ENCODE measurements at regions not wholly inside any gene's neighbourhood (a gene's known extent, or its start where the extent isn't known, plus 50 kb on each side); places are given as distances from the start of the nearest gene placed in this dataset.

DNA sequence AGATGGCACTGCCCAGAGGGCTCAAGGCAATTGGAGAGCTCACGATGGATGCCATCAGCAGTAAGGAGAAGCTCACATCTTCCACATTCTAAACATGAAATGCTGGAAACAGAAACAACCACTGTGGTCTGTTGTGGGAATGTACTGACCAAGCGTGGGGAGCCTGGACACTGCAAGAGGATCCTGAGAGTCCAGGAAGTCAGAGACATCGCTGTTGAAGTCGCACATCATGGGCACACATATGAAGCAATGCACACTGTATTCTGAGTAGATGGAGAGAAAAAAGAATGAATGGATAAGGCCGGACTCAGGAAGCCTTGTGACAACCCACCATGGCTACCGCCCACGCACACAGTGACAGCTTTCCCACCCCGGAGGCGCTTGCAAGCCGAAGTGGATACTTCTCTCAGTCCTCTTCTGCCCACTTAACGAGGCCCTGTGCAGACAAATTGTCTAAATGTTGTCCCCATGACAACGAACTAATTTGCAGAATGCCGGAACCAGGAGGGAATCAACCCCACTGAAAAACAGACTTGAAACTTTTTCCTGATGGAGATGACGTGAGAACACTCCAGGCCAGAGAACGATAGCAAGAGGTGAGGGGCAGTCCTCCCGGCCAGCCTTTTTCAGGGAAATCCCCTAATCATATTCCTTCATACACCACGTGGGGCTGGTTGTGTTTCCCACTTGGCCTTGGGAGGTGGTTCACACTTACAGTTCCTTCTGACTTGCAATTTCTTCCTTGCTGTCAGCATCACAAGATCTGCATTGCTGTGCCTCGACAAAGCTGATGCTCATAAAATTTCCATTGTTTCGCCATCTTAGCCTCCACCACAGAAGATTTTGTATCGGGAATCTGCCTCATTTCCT, 109.6 kb upstream of the SERP2 start:
- DNase-seq, result no peak

DNA sequence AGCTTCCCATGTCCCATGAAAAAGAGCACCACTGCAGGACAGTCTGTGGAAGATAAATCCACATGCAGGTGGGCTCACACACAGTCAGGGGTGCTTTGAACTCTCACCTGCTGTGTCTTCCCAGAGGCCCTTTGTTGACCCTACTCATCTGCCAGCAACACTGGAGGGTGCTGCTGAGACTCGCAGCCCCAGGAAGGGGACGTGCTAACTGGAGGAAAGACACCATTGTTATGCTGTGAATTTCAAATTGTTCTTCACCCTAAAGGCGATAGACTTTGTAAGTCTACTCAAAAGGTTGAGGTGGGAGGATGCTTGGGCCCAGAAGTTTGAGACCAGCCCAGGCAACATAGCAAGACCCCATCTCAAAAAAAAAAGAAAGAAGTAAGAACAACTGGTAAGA, 107.3 kb upstream of the SERP2 start:
- DNase-seq, result no peak

DNA sequence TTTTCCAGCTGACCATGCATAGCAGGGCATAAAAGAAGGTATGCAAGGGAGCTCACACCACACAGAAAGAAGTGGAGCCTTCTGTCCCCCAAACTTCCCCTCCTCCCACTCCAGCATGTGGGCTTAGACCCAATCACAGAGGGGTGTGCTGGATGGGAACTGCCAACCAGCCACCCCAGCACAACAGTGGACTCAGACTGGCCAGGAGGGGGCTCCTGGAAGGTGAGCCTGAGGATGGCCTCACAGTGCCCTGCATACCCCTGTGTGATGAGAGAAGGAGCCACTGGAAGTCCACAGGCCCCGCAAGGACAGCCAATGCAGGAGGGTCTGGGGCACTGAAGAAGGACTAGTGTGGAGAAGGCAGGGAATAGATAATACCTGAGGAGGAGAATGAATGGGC, 106.9 kb upstream of the SERP2 start:
- no peak for DNase-seq

DNA sequence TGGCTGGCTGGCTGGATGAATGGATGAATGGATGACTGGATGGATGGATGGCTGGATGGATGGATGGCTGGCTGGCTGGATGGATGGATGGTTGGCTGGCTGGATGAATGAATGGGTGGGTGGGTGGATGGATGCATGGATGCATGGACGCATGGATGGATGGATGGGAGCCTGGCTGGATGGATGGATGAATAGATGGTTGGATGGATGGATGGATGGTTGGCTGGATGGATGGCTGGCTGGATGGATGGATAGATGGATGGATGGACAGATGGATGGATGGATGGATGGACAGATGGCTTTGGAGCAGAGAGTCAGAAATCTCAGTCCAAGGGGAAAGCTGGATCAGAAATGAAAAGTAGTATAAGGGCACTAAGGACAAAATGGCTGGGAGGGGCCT, 106.4 kb upstream of the SERP2 start:
- DNase-seq, result no peak

DNA sequence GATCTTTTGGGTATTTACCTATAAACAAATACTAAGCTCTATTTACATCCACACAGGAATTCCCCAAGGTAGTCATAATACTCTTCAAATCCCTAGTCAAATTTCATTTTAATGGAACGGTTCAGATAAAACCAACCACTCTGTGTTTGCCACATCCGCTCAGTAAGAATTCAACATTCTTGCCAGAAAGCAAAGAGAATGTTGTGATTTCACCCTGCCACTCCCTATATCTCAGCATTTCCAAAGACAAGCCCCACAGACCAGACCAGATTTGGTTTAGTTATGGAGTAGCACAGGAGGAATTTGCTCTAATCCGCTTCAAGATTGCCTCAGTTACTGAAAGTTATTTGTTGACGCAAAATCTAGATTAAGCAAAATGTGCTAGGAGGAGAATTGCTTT, 105.6 kb upstream of the SERP2 start:
- DNase-seq, result no peak

DNA sequence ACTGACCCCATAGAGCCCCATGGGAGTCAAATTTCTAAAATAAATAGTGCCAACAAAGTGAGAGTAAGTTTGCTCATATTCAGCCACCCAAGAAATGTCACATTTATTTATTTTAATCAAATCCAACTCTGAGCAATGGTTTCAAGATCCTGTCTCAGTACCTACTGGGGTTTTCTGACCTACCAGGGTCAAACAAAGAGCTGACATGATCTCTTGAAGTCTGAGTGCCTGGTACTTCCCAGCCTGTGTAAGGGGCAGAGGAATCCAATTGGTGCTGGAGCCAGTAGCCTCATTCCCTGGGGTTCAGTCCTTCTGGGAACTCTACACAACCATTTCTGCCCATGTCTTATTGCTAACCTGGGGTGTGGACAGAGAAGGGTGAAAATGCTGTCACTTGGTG, 104.6 kb upstream of the SERP2 start:
- no peak for DNase-seq

DNA sequence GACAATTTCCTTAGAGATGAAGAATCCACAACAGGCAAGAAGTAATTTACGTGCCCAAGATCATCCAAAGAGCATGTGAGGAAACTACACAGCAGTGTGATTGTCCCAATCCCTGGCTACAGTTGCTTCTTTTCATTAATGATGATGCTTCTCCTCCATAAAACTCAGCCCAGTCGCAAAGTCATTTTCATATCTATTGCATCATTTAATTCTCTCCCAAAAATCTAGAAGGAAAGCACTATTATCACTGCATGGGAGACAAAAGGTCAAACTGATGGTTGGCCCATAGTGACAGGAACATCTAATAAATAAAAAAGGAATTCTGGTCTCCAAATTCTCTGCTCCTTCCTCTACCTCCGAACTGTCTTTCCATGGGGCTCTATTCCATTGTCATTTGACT, 103.5 kb upstream of the SERP2 start:
- DNase-seq, result no peak

DNA sequence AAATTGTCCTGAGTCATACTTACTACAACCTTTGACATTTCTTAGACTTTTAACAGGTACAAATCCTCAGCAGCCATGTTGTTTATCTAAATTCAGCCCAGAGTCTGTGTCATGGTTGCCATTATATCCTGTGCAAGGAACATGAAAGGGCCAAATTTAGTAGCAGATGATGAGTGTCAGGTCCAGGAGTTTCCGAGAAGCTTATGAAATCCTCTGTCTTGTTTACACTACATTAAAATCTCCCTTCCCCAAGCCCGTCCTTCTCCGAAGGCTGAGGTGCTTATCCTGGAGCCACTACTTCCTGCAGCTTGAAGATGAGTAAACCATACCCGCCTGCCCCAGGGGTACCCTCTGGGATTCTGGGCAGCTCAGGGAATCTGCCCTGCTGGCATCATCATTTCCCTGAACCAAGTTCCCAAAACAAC, 102.6 kb upstream of the SERP2 start:
- no peak for DNase-seq

DNA sequence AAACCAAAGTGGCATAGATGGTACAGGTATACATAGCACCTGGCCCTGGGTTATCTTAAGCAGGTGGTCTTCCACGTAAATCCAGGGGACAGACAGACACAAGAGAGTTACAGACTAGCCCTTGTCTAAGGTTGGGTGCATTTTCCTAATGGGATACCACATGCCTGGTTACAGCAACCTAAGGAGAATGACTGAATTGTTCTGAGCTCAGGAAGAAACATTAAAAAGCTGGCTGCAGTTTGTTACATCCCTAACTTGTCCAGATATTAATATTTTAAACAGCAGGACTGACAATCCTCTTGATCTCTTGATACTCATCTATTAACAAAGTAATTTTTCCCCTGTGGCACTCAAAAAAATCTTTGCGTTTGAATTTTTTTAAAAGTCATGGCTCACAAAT, 102.2 kb upstream of the SERP2 start:
- no peak for DNase-seq

DNA sequence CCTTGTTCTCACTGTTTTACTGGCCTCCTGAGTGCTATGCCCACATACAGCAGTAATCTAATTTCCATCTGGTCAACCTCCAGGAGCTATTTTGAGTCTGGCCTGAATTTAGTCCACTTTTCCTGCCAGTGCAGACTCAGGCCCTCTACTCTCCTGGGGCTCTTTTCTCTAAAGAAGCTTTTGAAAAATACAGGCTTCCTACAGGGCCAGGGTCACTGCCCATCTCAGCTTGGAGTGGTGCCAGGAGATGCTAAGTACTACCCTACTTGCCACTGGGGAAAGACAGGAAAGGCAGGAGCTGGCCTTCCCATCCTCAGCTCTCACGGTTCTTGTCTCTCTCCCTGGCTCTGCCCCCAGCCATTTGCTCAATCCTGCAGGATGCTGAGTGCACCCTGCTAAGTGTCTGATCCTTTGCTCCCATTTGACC, 101.7 kb upstream of the SERP2 start:
- no peak for DNase-seq

DNA sequence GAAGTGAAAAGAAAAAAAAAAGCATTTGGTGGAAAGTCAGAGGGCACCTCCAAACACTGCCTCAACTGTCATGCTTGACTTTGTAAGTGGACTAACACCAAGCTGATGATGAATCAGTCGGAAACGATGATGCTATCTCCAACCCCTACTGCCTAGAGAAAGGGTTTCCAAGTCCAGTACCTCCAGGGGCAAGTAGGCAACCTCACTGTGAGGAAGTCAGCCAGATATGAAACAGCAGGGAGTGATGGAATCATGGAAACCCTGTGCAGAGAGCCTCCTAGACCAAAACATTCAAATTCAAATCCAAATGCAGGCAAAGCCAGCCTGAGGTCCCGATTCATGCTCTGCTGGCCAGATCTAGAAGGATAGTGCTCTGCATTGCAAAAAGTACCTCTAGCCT, 100.9 kb upstream of the SERP2 start:
- no peak for DNase-seq

DNA sequence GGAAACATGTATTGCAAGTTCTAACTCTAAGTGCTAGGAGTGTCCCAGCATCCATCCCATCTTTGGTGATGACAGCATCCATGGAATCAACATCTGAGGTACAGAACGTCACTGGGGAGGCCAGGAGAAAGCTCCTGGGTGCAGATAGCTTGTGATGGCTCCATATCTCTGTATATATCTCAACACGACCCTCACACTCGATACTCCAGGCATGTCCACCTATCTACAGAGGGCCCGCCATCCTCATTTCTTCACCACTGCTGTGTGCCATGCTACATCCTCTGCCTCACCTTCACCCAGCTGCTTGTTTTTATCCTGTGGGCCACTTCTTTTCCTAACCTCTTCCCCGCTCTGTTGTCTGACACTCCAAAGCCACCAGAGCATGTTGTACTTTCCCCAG, 100.4 kb upstream of the SERP2 start:
- no peak for DNase-seq

DNA sequence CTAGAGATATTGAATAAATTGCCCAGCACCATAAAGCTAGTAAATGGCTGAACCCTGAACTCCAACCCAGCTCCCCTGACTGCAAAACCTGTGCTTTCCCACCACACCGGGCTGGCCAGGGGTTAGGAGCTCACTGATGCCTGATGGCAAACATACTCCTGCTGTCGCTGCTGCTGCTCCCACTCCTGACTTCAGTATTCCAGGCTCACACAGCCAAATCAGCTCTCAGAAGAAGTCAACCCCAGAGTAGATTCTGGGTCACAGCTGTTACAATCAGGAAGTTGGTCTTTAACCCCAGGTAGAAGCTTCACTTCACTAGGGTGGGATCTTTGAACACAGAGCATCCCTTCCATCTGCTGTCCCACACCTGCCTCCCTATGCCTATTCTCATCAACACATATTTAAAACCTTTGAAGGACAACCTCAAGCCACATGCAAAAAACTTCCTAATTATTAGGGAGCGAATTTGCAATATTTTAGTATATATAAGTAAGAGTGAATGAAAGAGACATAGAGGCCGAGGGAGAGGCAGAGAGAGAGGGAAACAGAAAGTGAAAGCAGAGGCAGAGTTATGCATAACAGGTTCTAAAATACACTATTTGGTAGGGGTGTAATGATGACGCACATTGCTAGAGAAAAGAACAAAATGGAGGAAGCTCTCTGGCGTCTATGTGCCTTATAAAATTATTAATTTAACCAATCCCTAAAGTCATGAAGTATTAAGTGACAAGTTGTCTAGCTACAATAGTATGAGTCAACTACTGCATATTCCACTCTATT, 99.4 kb upstream of the SERP2 start:
- DNase-seq, result peak; percentile 31

DNA sequence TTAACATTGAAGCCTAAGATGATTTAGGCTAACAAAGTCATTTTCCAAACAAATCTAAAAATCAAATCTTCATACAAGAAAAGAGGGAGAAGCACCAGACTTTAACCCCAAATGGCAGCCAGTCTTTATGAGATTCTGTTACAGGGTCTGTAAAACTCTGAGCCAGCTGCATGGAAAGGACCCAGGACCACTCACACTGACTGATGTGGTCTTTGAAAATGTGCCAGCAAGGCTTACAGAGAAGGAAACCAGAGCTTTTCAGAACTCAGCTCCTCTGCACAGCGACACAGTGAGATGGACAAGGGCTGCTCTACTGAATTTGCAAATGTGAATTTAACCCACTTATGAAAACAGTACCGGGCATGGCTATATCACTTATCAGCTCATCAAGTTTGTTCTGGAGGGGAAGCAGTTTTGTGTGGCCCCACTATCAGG, 98.8 kb upstream of the SERP2 start:
- DNase-seq, result no peak

DNA sequence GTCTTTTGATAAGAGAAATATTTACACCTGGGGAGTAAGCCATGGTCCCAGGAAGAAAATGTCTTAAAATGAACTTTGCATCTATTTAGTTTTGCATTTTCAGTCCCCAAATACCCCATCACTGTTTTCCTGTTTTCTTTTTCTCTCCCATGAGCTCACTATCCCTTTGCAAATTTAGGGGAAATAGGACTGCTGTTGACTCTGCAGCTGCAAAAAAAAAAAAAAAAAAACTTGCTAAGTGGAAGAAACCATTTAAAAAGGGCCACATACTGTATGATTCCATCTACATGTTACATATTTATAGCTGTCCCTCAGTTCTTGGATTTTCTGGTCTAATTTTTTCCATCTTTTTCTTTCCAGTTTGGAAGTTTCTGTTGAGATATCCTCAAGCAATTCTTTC, 98.2 kb upstream of the SERP2 start:
- DNase-seq, result no peak

DNA sequence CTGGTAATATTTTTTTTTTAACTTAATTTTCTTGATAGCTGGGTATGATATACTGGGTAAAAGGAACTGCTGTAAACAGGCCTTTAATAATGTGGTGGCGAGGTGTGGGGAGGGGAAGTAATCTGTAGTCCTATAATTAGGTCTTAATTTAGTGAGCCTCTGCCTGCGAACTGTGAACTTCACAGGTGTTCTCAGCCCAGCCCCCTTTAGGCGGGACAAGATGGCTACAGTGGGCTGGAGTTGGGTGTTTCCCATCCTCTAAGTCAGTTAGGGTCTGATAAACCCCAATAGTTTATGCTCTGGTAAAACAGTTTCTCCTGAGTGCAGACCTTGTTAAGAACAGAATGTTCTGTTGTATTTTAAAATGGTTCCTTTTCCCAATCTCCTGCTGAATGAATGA, 97.6 kb upstream of the SERP2 start:
- no peak for DNase-seq

DNA sequence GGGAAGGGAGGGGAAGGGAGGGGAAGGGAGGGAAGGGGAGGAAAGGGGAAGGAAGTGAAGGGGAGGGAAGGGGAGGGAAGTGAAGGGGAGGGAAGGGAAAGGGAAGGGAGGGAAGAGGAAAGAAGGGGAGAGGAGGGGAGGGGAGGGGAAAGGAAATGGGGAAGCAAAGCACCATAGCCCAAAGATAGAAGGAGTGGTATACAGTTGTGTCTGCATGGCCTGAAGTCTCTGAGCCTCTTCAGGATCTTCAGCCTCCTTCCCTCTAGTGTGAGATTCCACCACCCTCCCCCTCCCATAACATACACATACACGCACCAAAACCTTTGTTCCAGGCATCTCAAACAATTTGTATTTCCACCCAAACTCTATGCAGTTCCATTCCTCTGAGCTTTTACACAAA, 96.2 kb upstream of the SERP2 start:
- DNase-seq, result no peak

DNA sequence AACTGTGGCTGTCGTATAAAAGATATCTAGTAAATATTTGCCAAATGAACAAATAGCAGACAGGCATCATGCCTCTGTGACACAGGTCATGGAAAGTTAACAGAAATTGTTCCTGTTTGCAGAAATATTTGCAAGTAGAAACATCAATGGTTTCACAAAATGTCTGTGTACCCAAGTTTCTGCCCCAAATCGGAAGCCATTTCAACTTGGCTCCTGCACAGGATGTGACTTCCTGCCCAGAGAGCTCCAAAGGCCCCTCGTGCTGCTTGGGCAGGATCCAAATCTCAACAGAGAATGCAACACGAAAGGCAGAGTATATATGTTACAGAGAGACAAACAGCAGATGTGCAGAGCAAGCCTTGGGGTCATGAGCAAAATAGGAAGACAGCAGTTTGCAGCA, 95.5 kb upstream of the SERP2 start:
- DNase-seq, result no peak

DNA sequence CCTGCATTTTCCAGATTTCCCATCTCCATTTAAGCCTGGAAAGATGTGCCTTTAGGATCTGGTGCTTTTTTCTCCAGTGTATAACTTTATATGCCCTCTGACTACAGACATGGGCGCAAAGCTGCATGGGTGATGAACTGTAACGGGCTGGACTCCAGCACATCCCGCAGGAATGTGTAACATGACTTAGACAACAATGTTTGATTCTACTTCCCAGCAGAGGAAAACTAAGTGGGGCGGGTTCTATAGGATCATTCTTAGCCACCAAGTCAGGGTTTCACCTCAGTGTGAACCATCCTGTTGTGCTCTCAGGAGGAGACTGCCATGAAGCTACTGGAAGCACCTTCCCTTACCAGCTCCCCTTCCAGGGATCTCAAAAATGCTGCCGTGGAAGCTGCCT, 93.2 kb upstream of the SERP2 start:
- DNase-seq, result no peak

DNA sequence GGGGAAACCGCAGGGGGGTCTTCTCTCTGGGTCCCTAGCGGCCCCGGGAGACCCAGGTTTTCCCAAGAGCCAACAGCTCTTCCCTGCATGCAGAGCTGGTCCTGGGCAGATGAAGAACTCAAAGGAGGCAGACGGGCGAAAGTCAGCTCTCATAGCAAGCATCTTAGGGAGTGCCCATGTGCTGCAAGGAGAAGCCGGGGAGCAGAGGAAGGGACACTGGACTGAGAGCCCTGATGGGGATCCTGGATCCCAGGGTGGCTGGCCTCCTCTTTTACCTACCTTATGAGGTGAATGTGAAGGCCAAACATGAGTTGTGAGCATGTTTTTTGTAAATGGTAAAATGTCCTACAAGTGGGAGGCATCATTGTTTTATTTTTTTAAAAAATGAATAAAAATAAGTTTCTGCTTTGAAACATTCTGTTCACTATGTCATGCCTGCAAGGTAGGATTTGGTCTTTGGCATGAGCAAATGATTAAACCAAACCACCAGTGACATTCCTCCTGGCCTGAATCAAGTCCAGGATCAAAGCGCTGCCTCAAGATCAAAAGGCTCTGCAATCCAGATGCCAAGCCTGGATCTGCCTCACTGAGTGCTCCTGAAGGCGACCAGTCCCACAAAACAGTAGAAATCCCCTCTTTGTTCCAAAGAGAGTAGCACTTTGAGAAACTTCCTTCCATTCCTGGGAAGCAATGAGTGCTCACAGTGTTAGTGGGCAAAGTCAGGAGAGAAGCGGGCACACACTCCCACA, 92.2 kb upstream of the SERP2 start:
- no peak for DNase-seq

DNA sequence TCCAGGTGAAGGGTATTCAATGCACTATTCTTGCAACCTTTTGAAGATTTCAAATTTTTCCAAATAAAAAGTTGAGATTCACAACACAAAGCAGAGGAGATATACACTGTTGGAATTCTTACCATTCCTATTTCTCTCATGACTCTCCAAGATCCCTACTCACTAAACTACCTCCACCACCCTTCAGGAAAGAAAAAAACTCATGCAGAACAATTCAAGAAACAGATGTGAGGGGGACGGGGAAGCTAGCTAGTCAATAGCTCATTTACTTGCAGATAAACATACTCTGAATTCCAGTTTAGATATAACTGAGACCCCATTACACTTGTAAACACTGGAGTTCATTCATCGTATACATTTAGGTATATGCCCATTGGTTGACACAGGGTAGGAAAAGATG, 90.0 kb upstream of the SERP2 start:
- DNase-seq, result no peak

DNA sequence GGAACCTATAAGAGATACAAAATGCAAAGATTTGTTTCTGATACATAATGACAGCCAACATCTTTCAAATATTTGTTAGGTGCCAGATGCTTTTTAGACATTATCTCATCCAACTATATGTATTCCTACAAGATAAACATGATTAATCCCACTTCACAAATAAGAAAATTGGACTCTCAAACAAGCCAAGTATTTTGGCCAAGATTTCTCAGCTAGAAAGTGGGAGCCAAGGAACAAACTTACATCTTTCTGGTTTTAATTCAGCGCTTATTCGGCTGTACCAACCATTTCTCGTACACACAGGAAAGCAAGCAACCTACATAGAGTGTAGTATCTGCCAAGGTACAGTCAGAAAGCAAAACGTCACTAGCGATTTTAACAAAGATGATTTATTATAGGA, 85.7 kb upstream of the SERP2 start:
- no peak for DNase-seq

DNA sequence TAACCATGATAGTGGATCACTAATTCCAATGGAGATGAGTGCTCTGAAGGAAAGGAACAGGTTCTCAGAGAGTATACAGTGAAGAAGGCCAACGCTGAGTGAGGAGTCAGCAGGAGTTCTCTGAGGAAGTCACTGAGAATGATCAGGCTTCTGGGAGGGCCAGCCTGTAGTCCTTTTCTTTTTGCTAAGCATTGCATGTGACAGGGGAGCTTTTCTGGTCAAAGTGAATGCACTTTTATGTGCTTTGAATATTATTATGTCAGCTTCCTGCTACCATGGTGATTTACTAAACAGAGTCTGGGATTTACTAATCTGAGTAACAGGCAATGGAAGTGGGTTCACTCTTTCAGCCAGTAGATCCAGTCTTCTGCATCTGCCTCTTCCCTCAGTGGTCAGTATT, 81.1 kb upstream of the SERP2 start:
- no peak for DNase-seq

DNA sequence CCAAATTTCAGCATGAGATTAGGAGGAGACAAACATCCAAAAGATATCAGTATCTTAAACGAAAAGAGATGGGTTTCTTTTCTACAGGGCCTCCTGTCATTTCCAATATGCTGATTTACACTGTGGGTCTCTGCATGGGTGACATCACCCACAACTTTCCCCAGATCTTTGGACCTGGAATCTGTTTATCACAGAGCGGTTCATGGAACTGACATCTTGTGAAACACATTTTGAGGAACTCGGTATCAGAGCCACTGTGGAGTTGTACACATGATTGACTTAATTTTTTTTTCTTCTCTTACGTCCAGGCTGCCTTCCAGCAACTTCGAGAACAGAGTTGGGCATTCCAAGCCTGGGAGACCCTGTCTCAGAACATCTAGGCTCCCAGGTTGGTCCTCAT, 80.2 kb upstream of the SERP2 start:
- DNase-seq, result no peak

All from NCI-H774 (cell line).